Fibroblast of lung (primary cell): ENCODE measurements at regions not wholly inside any gene's neighbourhood (a gene's known extent, or its start where the extent isn't known, plus 50 kb on each side); places are given as distances from the start of the nearest gene placed in this dataset.

Source experiments
- EZH2 ChIP-seq: IDR thresholded peaks from 2 replicates; pipeline ENCODE4 v1.5.1; 2012; ENCODE audit warnings: low read length, control low read depth, mild to moderate bottlenecking; ENCODE audit errors: missing control alignments
- TF ChIP-seq, protein P1 (sequence below), 2 donors: IDR thresholded peaks in 1 of 2; conservative IDR thresholded peaks in 1 of 2; 1 replicate in 1 of 2; 2 replicates in 1 of 2; pipeline ENCODE4 v1.5.1; 2011 to 2012; ENCODE audit warnings: low read length in 2 of 2, control low read depth in 1 of 2, inconsistent platforms in 1 of 2, low read depth in 1 of 2, mild to moderate bottlenecking in 1 of 2

DNA sequence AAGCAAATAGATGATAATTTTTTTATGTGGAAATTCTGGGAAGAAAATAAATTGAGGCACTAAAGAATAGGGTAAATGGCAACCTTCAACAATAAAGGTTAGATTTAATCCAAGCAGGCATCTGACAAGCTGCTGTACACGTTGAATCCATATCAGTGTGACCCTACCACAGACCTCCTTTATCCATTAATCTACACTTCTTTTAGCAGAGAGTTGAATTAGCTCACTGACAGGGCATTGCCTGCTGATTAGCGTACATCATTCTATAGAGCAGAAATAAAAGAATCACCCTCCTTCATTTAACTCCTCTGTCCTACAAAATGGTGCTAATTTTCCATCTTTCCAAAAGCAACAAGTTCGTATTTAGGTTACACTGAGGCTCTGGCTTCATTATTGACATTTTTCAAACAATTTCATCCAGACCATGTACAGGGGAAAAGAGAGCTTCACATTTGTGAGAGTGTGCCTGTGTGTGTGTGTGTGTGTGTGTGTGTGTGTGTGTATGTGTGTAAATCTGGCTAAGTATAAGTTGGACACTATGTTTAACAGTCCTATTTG lies 356.0 kb downstream of the TFEC start:
- TF ChIP-seq, protein P1, sequence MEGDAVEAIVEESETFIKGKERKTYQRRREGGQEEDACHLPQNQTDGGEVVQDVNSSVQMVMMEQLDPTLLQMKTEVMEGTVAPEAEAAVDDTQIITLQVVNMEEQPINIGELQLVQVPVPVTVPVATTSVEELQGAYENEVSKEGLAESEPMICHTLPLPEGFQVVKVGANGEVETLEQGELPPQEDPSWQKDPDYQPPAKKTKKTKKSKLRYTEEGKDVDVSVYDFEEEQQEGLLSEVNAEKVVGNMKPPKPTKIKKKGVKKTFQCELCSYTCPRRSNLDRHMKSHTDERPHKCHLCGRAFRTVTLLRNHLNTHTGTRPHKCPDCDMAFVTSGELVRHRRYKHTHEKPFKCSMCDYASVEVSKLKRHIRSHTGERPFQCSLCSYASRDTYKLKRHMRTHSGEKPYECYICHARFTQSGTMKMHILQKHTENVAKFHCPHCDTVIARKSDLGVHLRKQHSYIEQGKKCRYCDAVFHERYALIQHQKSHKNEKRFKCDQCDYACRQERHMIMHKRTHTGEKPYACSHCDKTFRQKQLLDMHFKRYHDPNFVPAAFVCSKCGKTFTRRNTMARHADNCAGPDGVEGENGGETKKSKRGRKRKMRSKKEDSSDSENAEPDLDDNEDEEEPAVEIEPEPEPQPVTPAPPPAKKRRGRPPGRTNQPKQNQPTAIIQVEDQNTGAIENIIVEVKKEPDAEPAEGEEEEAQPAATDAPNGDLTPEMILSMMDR (conservative IDR thresholded peaks at IDR 0.05 in 1 of 2, IDR thresholded peaks at IDR 0.05 in 1 of 2; ENCODE audit: low read depth in 1 of 2, low read length in 2 of 2), result no peak
- no peak for TF ChIP-seq EZH2
